ENCODE measurements at regions not wholly inside any gene's neighbourhood (a gene's known extent, or its start where the extent isn't known, plus 50 kb on each side); places are given as distances from the start of the nearest gene placed in this dataset.
"Not testable (repeated sequence)": the region's sequence is repeated elsewhere in the genome, so short reads cannot be mapped to it uniquely, and the experiment has no call there.

DNA sequence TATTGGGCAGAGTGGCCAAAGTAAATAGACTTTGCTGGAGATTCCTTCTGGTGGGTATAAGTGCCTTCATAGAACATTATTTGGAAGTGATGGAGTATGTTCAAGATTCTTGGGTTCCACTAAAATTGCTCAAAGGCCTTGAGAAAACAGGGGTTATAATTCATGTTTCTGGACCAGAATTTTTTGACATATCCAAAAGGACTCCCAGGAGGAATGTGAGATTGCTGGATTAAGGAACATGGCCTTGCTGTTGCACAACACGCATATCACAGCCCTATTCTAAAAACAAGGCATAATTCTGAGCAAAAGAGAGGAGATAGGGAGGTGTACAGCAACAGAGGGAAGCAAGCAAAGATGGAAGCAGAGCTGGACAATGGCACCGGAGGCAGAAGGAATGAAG lies 111.7 kb upstream of the TNP1 start:
- DNase-seq, result no peak

DNA sequence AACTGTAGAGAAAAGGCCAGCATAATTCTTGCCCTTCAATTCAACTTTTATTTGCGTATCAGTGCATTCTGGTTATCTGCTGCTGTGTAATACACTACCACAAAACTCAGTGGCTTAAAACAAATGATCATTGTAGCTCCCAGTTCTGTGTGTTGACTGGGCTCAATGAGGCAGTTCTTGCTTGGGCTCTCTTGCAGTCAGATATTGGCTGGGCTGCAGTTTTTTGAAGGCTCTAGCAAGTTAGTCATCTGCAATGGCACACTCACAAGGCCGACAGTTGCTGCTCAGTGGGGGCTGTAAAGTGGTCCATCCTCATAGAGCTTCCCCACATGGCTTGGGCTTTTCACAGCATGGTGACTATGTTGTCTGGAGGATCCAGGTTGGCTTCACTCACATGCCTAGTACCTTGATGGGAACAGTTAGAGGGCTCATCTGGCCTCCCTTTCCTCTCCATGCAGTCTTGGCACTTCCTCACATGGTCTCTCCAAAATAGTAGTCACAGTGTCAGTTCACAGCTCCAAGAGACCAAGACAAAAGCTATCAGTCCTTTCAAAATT lies 110.6 kb upstream of the TNP1 start:
- no peak for DNase-seq

DNA sequence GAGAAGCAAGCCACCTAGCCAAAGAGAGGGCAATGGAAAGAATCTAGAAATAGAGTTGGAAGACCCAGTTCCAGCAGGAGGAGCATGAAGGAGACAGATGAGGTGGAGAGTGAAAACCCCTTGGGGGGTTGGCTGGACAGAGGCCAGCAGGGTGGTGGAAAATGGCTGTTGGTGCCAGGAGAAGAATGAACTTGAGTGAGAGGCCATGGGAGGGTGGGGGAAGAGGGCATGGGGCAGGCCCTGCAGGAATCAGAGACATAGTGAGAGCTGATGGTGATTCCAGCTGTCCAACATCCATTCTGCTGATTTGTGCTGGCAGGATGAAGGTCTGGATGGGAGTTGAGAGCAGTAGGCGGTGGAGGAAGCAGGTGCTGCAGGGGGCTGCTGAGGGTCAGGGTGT lies 108.0 kb upstream of the TNP1 start:
- DNase-seq, result no peak

GRCh38 chr2:216960671-216961268 lies 100.9 kb upstream of the TNP1 start:
- no peak for DNase-seq

DNA sequence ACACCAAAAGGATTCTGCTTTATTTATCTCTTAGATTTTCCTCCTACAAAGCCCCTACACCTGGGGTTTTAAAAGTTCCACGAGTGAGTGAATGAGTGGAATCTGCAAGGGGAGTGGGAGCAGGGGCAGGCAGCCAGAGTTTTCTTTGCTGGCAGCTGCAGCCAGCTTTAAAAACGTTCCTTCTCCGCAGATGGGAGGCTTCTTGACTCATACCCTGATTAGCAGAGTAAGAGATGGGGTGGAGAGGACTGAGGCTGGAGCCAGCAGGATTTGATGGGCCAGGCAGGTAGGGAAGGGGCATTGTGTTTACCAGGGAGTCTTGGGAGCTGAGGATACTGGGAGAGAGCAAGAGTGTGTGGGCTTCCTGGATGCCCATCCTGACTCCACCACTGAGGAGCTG lies 99.6 kb upstream of the TNP1 start:
- DNase-seq, result no peak

GRCh38 chr2:216956820-216957493 lies 97.1 kb upstream of the TNP1 start:
- no peak for DNase-seq

GRCh38 chr2:216951171-216951570 lies 91.3 kb upstream of the TNP1 start:
- DNase-seq, result no peak

DNA sequence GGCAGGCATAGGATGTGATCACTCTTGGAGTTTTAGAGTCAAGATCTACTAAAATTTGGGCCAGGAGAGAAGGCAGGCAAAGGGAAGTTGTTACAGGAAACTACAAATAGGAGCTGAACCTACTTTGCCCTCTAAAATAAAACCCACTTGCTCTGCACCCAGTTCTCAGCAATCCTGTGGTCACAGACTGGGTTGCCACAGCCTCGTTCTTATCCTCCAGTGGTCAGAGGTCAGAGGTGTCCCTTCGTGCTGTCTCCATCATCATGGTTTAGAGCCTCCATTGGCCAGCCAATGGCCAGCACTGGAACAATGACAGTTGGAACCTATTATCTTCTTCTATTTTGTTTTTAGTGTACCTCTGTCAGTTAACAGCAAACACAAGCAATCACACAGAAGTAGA lies 90.7 kb upstream of the TNP1 start:
- DNase-seq, result no peak

DNA sequence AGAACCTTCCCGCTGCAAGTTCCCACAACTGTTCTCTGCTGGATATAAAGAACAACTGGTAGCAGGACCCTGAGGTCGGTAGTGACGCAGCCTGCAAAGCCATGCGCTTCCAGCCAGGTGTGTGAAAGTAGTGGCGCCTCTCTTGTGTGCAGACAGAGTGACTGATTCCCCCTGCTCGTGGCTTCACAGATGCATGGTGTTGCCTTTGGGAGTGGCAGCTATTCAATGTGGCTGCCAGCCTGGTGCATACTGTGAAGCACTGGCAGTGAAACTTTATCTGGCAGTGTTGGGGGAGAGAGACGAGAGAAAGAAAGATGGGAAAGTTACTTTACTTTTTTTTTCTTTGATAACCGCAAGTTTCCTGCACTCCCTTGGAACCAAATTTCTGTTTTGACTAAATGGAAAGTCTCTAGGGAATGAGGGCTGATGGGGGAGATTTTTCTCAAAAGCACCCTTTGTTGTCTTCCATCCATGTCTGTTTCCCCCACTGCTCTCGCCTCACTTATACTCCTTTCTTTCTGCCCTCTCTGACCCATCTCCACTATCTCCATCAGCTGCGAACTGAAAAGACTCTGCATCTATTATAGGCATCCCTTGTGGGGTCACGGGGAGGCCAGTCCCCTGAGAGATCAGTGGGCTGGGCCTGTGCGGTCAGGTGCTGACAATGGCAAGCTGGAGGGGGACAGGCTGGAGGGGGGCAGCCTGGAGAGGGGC lies 90.0 kb upstream of the TNP1 start:
- no peak for DNase-seq

- DNase-seq, result no peak
These were observed 87.2 kb upstream of the TNP1 start for GRCh38 chr2:216947055-216947454.

DNA sequence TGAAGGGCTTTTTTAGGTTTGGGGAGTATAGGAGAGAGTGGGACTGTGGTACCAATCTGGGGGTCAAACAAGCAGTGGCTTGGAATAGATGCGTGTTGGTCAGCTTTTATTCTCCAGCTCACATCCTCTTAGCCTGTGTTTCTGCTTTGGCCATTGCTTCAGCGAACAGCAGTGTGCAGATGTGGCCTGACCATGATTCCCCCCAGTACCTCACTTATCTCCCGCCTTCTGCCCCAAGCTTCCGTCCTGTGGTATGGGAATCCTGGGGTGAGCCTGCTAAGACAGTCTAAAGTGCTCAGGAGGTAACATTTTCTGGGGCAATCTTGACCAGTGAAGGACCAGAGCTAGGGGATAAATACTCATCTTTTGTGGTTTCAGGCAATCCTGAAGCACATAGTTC lies 84.9 kb upstream of the TNP1 start:
- DNase-seq, result no peak

GRCh38 chr2:216943109-216943508 lies 83.2 kb upstream of the TNP1 start:
- no peak for DNase-seq

GRCh38 chr2:216942465-216942864 lies 82.6 kb upstream of the TNP1 start:
- no peak for DNase-seq

DNA sequence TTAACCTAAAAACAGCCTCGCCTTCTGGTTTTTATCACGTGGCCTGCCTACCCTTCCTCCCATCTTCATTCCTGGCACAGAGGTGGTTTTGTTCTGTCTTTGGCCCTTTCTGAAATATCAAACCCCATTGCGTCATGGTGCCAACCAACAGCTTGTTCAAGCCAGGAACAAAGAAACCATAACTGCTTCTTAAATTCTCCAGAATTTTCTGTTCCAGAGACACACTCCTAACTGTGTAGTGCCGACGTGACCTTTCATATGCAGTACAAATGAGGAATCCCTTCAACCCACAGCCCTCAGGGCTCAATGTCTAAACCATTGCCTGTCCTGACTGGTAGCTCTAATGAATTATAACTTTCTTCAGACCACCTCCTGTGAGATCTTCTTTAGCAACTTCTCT lies 82.2 kb upstream of the TNP1 start:
- no peak for DNase-seq

DNA sequence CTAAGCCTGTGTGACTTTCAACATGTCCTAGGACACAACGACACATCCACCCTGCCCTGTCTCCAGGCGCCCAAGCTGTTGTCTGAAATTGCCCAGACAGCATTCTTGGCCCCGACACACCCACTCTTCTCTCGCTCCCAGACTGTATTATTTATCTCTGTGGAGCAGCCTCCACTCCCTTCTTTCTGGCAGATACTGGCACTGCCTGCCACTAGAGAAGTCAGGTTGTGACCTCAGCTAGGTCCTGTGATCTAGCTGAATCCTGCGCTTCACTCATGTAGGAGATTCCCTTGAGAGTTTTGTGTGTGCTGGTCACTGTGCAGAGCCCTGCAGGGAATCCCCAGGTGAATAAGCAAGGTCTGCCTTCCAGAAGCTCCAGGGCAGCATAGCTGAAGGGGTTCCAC lies 77.1 kb upstream of the TNP1 start:
- no peak for DNase-seq

DNA sequence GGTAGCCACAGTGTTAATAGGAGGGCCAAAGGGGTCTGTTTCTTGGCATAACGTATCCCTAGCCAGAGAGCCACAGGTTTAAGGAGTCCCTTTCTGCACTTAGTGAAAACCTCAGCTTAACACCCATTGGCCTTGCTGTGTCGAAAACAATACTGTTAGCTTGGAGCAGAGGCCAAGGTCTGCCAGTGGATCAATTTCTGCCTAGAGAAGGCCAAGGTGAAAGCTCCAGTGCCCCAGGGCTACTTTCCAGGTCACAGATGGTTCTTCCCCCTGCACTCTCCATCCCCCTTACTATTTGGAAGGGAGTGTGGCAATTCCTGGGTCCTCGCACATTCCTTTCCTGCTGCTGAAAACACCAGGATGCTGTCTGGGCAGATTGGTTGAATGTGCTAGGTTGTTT lies 74.8 kb upstream of the TNP1 start:
- DNase-seq, result no peak

- no peak for DNase-seq
These were observed 74.3 kb upstream of the TNP1 start for GRCh38 chr2:216934151-216934550.

DNA sequence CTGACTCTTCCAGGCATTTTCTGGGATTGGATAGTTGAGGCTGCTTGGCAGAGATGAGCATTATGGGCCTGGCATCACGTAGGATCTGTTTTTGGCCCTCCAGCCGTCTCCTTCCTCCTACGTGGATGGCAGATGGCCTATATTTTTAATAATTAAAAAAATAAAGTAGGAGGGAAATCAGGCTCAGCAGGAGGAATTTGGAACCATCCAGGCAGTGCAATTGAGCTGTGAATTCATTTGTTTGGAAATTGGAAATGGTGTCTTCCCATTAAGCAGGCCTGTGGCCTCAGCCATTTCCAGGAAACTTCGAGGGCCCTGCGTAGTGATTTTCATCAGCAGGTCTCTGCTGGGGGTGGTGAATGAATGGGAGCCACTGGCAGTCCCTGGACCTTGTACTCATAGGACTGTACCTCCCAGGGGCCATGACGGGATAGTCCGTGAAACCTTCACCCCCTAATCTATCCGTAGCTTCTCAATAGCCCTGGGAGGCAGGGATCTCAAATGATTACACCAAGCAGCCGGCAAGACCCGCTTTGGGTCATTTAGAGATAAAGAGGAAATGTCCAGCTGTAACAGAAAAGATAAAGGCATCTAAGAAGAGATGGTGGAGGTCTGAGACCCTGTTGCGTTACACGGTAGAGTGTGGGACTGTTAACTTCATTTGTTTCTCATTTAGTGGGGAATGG lies 73.1 kb upstream of the TNP1 start:
- DNase-seq, result no peak

DNA sequence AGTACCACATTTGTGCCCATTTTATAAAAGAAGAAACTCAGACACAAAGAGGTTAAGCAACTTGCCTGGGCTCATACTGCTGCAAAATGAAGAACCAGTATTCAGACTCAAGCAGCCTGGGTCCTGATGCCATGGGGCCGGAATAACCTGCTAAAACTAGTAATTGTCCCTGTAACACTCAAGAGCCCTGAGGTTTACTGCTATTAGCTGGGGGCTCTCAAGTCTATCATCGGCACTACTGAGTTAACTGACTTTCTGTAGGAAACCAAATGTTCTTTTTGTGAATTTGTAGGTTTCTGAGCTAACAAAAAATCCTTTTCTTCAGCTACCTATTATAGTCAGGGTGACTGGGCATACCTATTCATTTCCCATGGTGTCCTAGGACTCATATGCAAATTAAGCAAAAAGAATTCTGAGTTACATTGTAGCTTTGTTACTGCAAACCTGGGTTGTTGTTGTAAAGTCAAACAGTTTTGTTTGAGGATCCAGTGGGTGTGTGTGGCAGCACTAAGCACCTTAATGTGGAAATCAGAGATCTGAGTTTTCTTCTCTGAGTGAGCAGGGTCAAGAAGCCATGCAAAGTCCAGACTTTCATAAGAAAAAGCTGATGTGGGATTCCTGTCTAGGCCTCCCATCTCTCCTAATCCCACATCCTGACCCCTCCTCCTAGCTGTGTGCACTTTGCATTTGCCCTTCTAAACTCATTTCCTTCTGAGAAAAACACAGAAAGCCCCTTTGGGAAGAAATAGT lies 72.4 kb upstream of the TNP1 start:
- no peak for DNase-seq

DNA sequence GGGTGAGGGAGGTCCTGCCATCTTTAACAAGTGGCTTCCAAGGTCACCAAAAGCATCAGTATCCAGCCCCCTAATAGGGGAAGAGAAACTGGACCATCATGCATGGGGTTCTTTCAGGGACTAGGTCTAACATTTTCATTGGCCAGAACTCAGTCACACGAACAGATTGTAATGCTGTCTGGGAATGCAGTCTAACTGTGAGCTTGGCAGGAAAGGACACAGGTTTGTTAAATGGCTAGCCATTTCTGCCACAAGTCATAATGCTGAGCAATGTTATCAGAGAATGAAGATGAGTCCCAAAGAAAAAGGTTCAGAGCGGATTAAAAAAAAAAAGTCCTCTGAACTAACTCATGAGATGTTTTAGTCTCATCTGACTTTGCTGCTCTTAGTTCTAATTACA lies 70.9 kb upstream of the TNP1 start:
- DNase-seq, result no peak

- DNase-seq, result not testable (repeated sequence)
These were observed 69.5 kb upstream of the TNP1 start for GRCh38 chr2:216929338-216929737.

DNA sequence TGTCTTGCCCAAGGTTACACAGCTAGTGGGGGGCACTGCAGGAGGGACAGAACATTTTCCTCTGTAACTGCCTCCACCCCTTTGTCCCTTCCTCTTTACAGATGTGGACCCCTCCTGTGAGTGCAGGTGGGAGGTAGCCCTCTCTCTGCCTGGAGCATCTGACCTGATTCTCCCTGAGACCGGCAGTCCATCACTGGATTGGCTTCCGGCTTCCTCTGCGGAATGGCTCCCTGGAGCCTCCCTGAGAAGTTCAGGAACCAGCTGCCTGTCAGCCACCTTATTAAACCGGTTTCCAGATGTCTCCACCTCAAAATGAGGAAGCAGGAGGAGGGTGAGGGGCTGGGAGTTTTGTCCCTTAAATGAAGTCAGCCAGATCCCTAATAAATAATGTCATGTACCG lies 67.3 kb upstream of the TNP1 start:
- no peak for DNase-seq

All from hindlimb muscle (tissue), 1 donor.